ENCODE measurements at regions not wholly inside any gene's neighbourhood (a gene's known extent, or its start where the extent isn't known, plus 50 kb on each side); places are given as distances from the start of the nearest gene placed in this dataset.

- ChIA-PET POLR2A (no interaction called here), CTCF (no interaction called here)
- Mint-ChIP-seq H3K4me1 (ENCODE audit: low read depth) (peaks cover 4% of the 10 kb centered on the region), H3K27me3 (peaks cover 3% of the 10 kb centered on the region), H3K27ac (no peak overlapping the region), H3K36me3 (ENCODE audit: low read depth) (no peaks in the 10 kb centered on the region), H3K9me3 (no peaks in the 10 kb centered on the region), H3K4me3 (no peak overlapping the region)
- DNase-seq, result no peak
- no peak for ATAC-seq
- intact Hi-C loops (cut with micrococcal nuclease), result no loop called here
- no peak for TF ChIP-seq CTCF (IDR thresholded peaks at IDR 0.05)
Observed at GRCh38 chr6:144911322-144911721, 626.2 kb downstream of the UTRN start.

GRCh38 chr6:144912474-144912873, 627.3 kb downstream of the UTRN start:
- no peak for DNase-seq
- H3K4me3 Mint-ChIP-seq, result no peak overlapping the region
- peaks cover 3% of the 10 kb centered on the region for H3K27me3 Mint-ChIP-seq
- H3K9me3 Mint-ChIP-seq, result no peaks in the 10 kb centered on the region
- no peak for TF ChIP-seq CTCF (IDR thresholded peaks at IDR 0.05)
- CTCF ChIA-PET, result interaction anchor here (1.0 kb wide), 1 partner anchor 34 kb away, joined by 3 read pairs; no protein-coding TSS in a partner anchor
- H3K4me1 Mint-ChIP-seq (ENCODE audit: low read depth), result peaks cover 4% of the 10 kb centered on the region
- H3K27ac Mint-ChIP-seq, result no peak overlapping the region
- no peaks in the 10 kb centered on the region for H3K36me3 Mint-ChIP-seq (ENCODE audit: low read depth)
- intact Hi-C loops (cut with micrococcal nuclease), result no loop called here
- ATAC-seq, result no peak
- POLR2A ChIA-PET, result no interaction called here

- H3K27me3 Mint-ChIP-seq, result peaks cover 5% of the 10 kb centered on the region
- intact Hi-C loops (cut with micrococcal nuclease), result no loop called here
- H3K27ac Mint-ChIP-seq, result no peak overlapping the region
- POLR2A ChIA-PET, result no interaction called here
- no peak for DNase-seq
- H3K9me3 Mint-ChIP-seq, result no peaks in the 10 kb centered on the region
- CTCF ChIA-PET, result no interaction called here
- H3K4me1 Mint-ChIP-seq (ENCODE audit: low read depth), result no peaks in the 10 kb centered on the region
- TF ChIP-seq CTCF (IDR thresholded peaks at IDR 0.05), result no peak
- no peak overlapping the region for H3K4me3 Mint-ChIP-seq
- ATAC-seq, result no peak
- H3K36me3 Mint-ChIP-seq (ENCODE audit: low read depth), result no peaks in the 10 kb centered on the region
Observed at GRCh38 chr6:144918073-144918472, 632.9 kb downstream of the UTRN start.

GRCh38 chr6:144919560-144919959, 634.4 kb downstream of the UTRN start:
- CTCF ChIA-PET, result no interaction called here
- intact Hi-C loops (cut with micrococcal nuclease), result no loop called here

GRCh38 chr6:144920391-144920961, 635.3 kb downstream of the UTRN start:
- CTCF ChIA-PET, result interaction anchor here (1.2 kb wide), 1 partner anchor 12 kb away, joined by 4 read pairs; no protein-coding TSS in a partner anchor
- no peak for ATAC-seq

More at GRCh38 chr6:144919560-144919959, 634.4 kb downstream of the UTRN start:
- H3K27me3 Mint-ChIP-seq, result peaks cover 5% of the 10 kb centered on the region
- TF ChIP-seq CTCF (IDR thresholded peaks at IDR 0.05), result no peak
- ATAC-seq, result no peak
- POLR2A ChIA-PET, result no interaction called here
- no peak overlapping the region for H3K4me3 Mint-ChIP-seq
- H3K27ac Mint-ChIP-seq, result no peak overlapping the region
- no peak for DNase-seq
- no peaks in the 10 kb centered on the region for H3K36me3 Mint-ChIP-seq (ENCODE audit: low read depth)
- H3K4me1 Mint-ChIP-seq (ENCODE audit: low read depth), result no peaks in the 10 kb centered on the region
- no peaks in the 10 kb centered on the region for H3K9me3 Mint-ChIP-seq

More at GRCh38 chr6:144920391-144920961, 635.3 kb downstream of the UTRN start:
- POLR2A ChIA-PET, result no interaction called here
- Mint-ChIP-seq H3K4me3 (no peak overlapping the region), H3K27ac (no peak overlapping the region), H3K4me1 (ENCODE audit: low read depth) (no peaks in the 10 kb centered on the region), H3K36me3 (ENCODE audit: low read depth) (no peaks in the 10 kb centered on the region), H3K27me3 (peaks cover 5% of the 10 kb centered on the region), H3K9me3 (no peaks in the 10 kb centered on the region)
- no peak for DNase-seq
- no peak for TF ChIP-seq CTCF (IDR thresholded peaks at IDR 0.05)
- intact Hi-C loops (cut with micrococcal nuclease), result no loop called here
